ENCODE measurements at regions not wholly inside any gene's neighbourhood (a gene's known extent, or its start where the extent isn't known, plus 50 kb on each side); places are given as distances from the start of the nearest gene placed in this dataset.

GRCh38 chr9:10674586-10674985 lies 61.8 kb upstream of the PTPRD start:
- no peaks in the 10 kb centered on the region for H3K36me3 ChIP-seq (ENCODE audit: low read depth, missing control alignments)
- no peaks in the 10 kb centered on the region for H3K4me1 ChIP-seq
- no peak overlapping the region for H3K27ac ChIP-seq
- TF ChIP-seq POLR2A (IDR thresholded peaks at IDR 0.05) (no peak), CTCF (IDR thresholded peaks at IDR 0.05) (no peak)
- intact Hi-C loops (cut with DNase I; ENCODE audit: low total_unique reads): no loop called here
- 80 to 82% methylated on average over 1 of the region's 1 CpG for WGBS, 2 donors
- DNase-seq: no peak
- no peak overlapping the region for H3K4me3 ChIP-seq
- H3K9me3 ChIP-seq: no peaks in the 10 kb centered on the region
- H3K27me3 ChIP-seq: no peaks in the 10 kb centered on the region

GRCh38 chr9:10678010-10678409 lies 65.2 kb upstream of the PTPRD start:
- WGBS, 2 donors: 88 to 95% methylated on average over 4 of the region's 4 CpGs
- Histone ChIP-seq H3K27ac (no peak overlapping the region), H3K9me3 (no peaks in the 10 kb centered on the region), H3K27me3 (no peaks in the 10 kb centered on the region), H3K4me1 (no peaks in the 10 kb centered on the region), H3K4me3 (no peak overlapping the region), H3K36me3 (ENCODE audit: low read depth, missing control alignments) (no peaks in the 10 kb centered on the region)
- no peak for DNase-seq
- TF ChIP-seq CTCF (IDR thresholded peaks at IDR 0.05) (no peak), POLR2A (IDR thresholded peaks at IDR 0.05) (no peak)
- intact Hi-C loops (cut with DNase I; ENCODE audit: low total_unique reads): no loop called here

- Histone ChIP-seq H3K4me3 (no peak overlapping the region), H3K9me3 (no peaks in the 10 kb centered on the region), H3K27me3 (no peaks in the 10 kb centered on the region), H3K4me1 (no peaks in the 10 kb centered on the region), H3K27ac (no peak overlapping the region), H3K36me3 (ENCODE audit: low read depth, missing control alignments) (no peaks in the 10 kb centered on the region)
- 88 to 95% methylated on average over 1 of the region's 1 CpG for WGBS, 2 donors
- TF ChIP-seq CTCF (IDR thresholded peaks at IDR 0.05) (no peak), POLR2A (IDR thresholded peaks at IDR 0.05) (no peak)
- intact Hi-C loops (cut with DNase I; ENCODE audit: low total_unique reads): no loop called here
- DNase-seq: no peak
Measured at GRCh38 chr9:10678790-10679189, 66.0 kb upstream of the PTPRD start.

DNA sequence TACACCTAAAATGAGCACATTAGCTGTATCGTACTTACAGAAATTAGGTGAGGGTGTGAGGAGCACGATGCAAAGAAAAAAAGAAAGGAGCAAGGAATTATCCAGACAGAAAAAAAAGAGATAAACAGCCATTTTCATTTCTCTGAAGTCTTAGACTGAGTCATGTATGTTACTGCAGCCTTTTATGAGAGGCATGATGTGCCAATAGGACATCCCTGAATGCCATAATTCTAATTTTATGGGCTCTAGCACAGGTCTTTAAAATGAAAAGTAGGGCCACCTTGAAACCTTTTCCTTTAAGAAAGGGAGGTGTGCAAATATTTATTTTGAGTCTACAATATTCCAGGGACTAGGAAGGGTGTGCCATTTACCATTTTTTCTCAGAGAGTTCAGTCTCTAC lies 74.1 kb upstream of the PTPRD start:
- 75 to 85% methylated on average over 2 of the region's 2 CpGs for WGBS, 2 donors
- TF ChIP-seq POLR2A (IDR thresholded peaks at IDR 0.05) (no peak), CTCF (IDR thresholded peaks at IDR 0.05) (no peak)
- no peak for DNase-seq
- H3K27ac ChIP-seq: no peak overlapping the region
- H3K4me1 ChIP-seq: no peaks in the 10 kb centered on the region
- no peaks in the 10 kb centered on the region for H3K9me3 ChIP-seq
- H3K4me3 ChIP-seq: no peak overlapping the region
- H3K36me3 ChIP-seq (ENCODE audit: low read depth, missing control alignments): no peaks in the 10 kb centered on the region
- intact Hi-C loops (cut with DNase I; ENCODE audit: low total_unique reads): no loop called here
- H3K27me3 ChIP-seq: no peaks in the 10 kb centered on the region

DNA sequence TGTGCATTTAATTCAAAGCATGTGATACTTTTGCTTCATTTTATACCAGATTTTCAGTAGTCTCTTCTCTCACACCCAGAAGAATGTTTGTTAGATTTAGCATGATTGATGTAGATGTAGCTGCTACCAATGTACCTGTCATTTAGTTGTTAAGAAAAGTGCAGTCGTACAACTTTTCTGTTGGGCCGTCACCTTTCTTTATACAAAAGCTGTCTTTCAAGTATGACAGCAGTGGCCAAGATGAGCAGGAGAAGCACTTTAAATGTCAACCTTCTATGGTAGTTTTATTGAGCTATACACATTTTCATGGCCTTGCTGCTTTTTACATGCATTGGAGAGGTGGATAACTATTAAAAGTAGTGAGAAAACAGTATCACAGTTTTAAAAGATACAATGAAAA lies 77.7 kb upstream of the PTPRD start:
- H3K4me3 ChIP-seq: no peak overlapping the region
- no peak for DNase-seq
- no peak overlapping the region for H3K27ac ChIP-seq
- H3K36me3 ChIP-seq (ENCODE audit: low read depth, missing control alignments): no peaks in the 10 kb centered on the region
- no peaks in the 10 kb centered on the region for H3K27me3 ChIP-seq
- TF ChIP-seq POLR2A (IDR thresholded peaks at IDR 0.05) (no peak), CTCF (IDR thresholded peaks at IDR 0.05) (no peak)
- 90 to 93% methylated on average over 2 of the region's 2 CpGs for WGBS, 2 donors
- no peaks in the 10 kb centered on the region for H3K9me3 ChIP-seq
- intact Hi-C loops (cut with DNase I; ENCODE audit: low total_unique reads): no loop called here
- no peaks in the 10 kb centered on the region for H3K4me1 ChIP-seq
